Pancreas (tissue), 10 donors: ENCODE measurements at regions not wholly inside any gene's neighbourhood (a gene's known extent, or its start where the extent isn't known, plus 50 kb on each side); places are given as distances from the start of the nearest gene placed in this dataset.

Source experiments
- ATAC-seq, 4 donors: fragments of 200-7000 bp; cut with Tn5 transposase; one replicate each; pipeline versions ENCODE4 v1.8.0 to v1.9.1; 2020; ENCODE audit warnings: mild to moderate bottlenecking in 4 of 4, moderate library complexity in 4 of 4
- DNase-seq, 6 donors: peaks; one replicate each; pipeline ENCODE4 v3.0.0-alpha.2; 2020
- FAIRE-seq: peaks from 2 replicates; lab custom pipeline; 2012; peaks lifted over from hg19 to GRCh38; lab: Jason Lieb, UNC
- H3K27ac ChIP-seq, 4 donors: fragments of 200-600 bp; sonication (generic); 1 replicate in 3 of 4; 2 replicates in 1 of 4; pipeline versions ENCODE4 v1.5.0 to v1.8.0; 2020
- H3K27me3 ChIP-seq, 4 donors: fragments of 200-600 bp; one replicate each; pipeline ENCODE4 v1.8.0; 2021
- H3K36me3 ChIP-seq, 3 donors: fragments of 200-600 bp; sonication (generic) in 1 of 3; one replicate each; pipeline versions ENCODE4 v1.5.0 to v1.8.0; 2020 to 2021
- H3K4me1 ChIP-seq, 3 donors: fragments of 200-600 bp; one replicate each; pipeline ENCODE4 v1.8.0; 2021
- H3K4me3 ChIP-seq, 4 donors: fragments of 200-600 bp; sonication (generic) in 2 of 4; one replicate each; pipeline versions ENCODE4 v1.5.0 to v1.8.0; 2020 to 2021
- H3K9me3 ChIP-seq, 4 donors: fragments of 200-600 bp; one replicate each; pipeline ENCODE4 v1.8.0; 2021
- CTCF ChIP-seq, 4 donors: fragments of 200-600 bp; sonication (generic) in 3 of 4; IDR thresholded peaks; one replicate each; pipeline versions ENCODE4 v1.5.0 to v1.8.0; 2021; ENCODE audit warnings: antibody characterized with exemption in 4 of 4
- WGBS, 2 donors: extraction: QIAGEN DNeasy Blood & Tissue Kit; methylation state at CpG; one replicate each; pipeline ENCODE4 v1.1.7; 2013; 5-methylcytosine and 5-hydroxymethylcytosine counted together
- intact Hi-C, 3 donors: fragments of 100-400 bp; cut with DNase I; formaldehyde crosslinking; loops; one replicate each; pipeline versions ENCODE4 v1.11.1 to v1.14.2; 2022
- donor health status: healthy with polysubstance abuse.
- donor health status: DM: no; HTN: no; CAD: no; lungs with moderate emphysema.
- donor health status: DM: no; HTN: no; CAD: no.
- donor health status: control.
- donor health status: control.
- donor health status: Bipolar disorder and iron deficiency.
- donor health status: DM: yes; HTN: yes; CAD: no.
- donor health status: DM: no; HTN: no; CAD: no.
- donor health status: DM: no; HTN: no; CAD: no.
- donor health status: DM: yes; HTN: yes; CAD: no.

- Histone ChIP-seq H3K4me1 (no peaks in the 10 kb centered on the region), H3K27me3 (no peaks in the 10 kb centered on the region), H3K9me3 (no peaks in the 10 kb centered on the region), H3K36me3 (no peaks in the 10 kb centered on the region), H3K4me3 (no peak overlapping the region), H3K27ac (no peak overlapping the region)
- ATAC-seq, result no peak
- DNase-seq, result no peak
- no peak for FAIRE-seq
- WGBS, 2 donors, result 62 to 69% methylated on average over 7 of the region's 7 CpGs
- intact Hi-C loops, result no loop called here
- no peak for TF ChIP-seq CTCF (IDR thresholded peaks at IDR 0.05)
These were observed 71.9 kb downstream of the TNP1 start for GRCh38 chr2:216787851-216788540.

DNA sequence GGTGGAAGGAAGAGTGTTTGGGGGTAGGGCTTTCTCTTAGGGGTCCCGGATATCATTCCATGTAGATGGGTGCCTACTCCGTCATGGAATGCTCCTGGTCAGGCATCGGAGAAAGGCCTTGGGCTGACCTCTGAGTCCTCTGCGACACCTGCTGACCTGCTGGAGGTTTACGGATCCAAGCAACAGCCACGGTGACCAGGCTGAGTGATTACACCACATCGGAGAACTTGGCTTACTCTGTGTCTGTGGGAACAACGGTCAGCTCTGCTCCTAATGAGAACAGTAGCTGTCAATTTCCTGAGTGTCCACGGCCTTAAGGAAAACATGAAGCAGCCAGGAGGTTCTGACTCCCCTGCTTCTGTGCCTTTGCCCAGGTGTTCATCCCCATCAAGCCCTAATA is 73.2 kb downstream of the TNP1 start:
- Histone ChIP-seq H3K36me3 (no peaks in the 10 kb centered on the region), H3K9me3 (no peaks in the 10 kb centered on the region), H3K27me3 (no peaks in the 10 kb centered on the region), H3K4me1 (no peaks in the 10 kb centered on the region), H3K27ac (no peak overlapping the region), H3K4me3 (no peak overlapping the region)
- FAIRE-seq (no peak), DNase-seq (no peak), ATAC-seq (no peak)
- TF ChIP-seq CTCF (IDR thresholded peaks at IDR 0.05), result no peak
- intact Hi-C loops, result no loop called here
- 83 to 85% methylated on average over 9 of the region's 9 CpGs for WGBS, 2 donors

DNA sequence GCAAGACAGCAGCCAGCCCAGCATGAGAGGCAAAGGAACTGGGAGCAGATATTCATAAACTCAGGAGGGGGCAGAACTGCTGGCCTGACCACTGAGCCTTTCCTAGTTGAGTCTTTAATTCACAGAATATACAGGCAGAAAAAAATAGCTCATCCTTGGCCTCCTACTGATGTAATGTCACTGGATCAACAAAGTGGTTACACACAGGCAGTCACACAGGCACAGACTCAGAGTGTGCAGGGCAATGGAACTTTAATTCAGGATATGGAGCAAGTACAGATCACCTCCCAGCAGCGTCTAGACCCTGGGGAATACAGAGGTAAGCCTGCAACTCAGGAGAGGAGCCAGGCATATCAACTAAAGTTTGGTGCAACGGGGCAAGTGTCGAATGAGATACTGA is 75.4 kb downstream of the TNP1 start:
- Histone ChIP-seq H3K9me3 (no peaks in the 10 kb centered on the region), H3K4me3 (no peak overlapping the region), H3K27me3 (no peaks in the 10 kb centered on the region), H3K36me3 (no peaks in the 10 kb centered on the region), H3K4me1 (no peaks in the 10 kb centered on the region), H3K27ac (no peak overlapping the region)
- FAIRE-seq, result no peak
- DNase-seq, result no peak
- no peak for TF ChIP-seq CTCF (IDR thresholded peaks at IDR 0.05)
- intact Hi-C loops, result no loop called here
- WGBS, 2 donors, result 81 to 82% methylated on average over 3 of the region's 3 CpGs
- ATAC-seq, result no peak

GRCh38 chr2:216781709-216782108 is 78.2 kb downstream of the TNP1 start:
- ATAC-seq, result no peak
- Histone ChIP-seq H3K9me3 (no peaks in the 10 kb centered on the region), H3K4me3 (no peak overlapping the region), H3K27ac (no peak overlapping the region), H3K36me3 (no peaks in the 10 kb centered on the region), H3K4me1 (no peaks in the 10 kb centered on the region), H3K27me3 (no peaks in the 10 kb centered on the region)
- no peak for DNase-seq
- intact Hi-C loops, result no loop called here
- FAIRE-seq, result no peak
- 62 to 70% methylated on average over 4 of the region's 4 CpGs for WGBS, 2 donors
- TF ChIP-seq CTCF (IDR thresholded peaks at IDR 0.05), result no peak

DNA sequence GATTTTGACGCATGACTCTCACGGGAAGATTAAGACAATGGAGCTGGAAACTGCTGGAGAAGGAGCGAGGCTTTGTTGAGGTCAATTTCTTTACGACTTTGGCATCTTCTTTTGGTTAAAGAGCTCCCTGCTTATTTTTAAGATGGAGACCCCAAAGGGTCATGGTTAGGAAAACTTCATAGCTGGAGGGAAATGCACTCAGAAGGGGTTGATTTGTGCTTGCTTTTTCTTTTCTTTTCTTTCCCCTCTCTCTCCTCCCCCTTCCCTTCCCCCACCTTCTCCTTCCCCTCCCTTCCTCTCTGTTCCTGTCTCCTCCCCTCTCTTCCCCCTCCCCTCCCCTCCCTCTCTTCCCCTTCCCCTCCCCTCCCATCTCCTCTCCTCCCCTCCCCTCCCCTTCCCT is 79.0 kb downstream of the TNP1 start:
- H3K36me3 ChIP-seq, result no peaks in the 10 kb centered on the region
- no peak overlapping the region for H3K4me3 ChIP-seq
- intact Hi-C loops, result no loop called here
- FAIRE-seq (no peak), ATAC-seq (no peak), DNase-seq (no peak)
- H3K9me3 ChIP-seq, result no peaks in the 10 kb centered on the region
- H3K4me1 ChIP-seq, result no peaks in the 10 kb centered on the region
- no peak for TF ChIP-seq CTCF (IDR thresholded peaks at IDR 0.05)
- no peak overlapping the region for H3K27ac ChIP-seq
- H3K27me3 ChIP-seq, result no peaks in the 10 kb centered on the region
- 89% methylated on average over 4 of the region's 4 CpGs for WGBS, 2 donors
